Progenitor cell of endocrine pancreas (in vitro differentiated cells): ENCODE measurements at regions not wholly inside any gene's neighbourhood (a gene's known extent, or its start where the extent isn't known, plus 50 kb on each side); places are given as distances from the start of the nearest gene placed in this dataset.

Experiments
- DNase-seq: peaks from one replicate; pipeline ENCODE4 v3.0.0; 2021; ENCODE audit warnings: low spot score; ENCODE audit not compliant: unreplicated experiment
- H3K27ac Mint-ChIP-seq: 2 replicates; pipeline ENCODE4 v1.8.0; 2021; ENCODE audit warnings: mild to moderate bottlenecking, moderate library complexity, mixed read lengths
- H3K27me3 Mint-ChIP-seq: 2 replicates; pipeline ENCODE4 v1.8.0; 2021; ENCODE audit warnings: mixed read lengths
- H3K36me3 Mint-ChIP-seq: 2 replicates; pipeline ENCODE4 v1.8.0; 2022; ENCODE audit warnings: mixed read lengths; ENCODE audit not compliant: insufficient read depth
- H3K4me1 Mint-ChIP-seq: 2 replicates; pipeline ENCODE4 v1.8.0; 2021; ENCODE audit warnings: low read depth, mixed read lengths
- H3K4me3 Mint-ChIP-seq: 2 replicates; pipeline ENCODE4 v1.8.0; 2021; ENCODE audit warnings: low read depth, mild to moderate bottlenecking, moderate library complexity, mixed read lengths
- H3K9me3 Mint-ChIP-seq: 2 replicates; pipeline ENCODE4 v1.8.0; 2021; ENCODE audit warnings: low read depth, mixed read lengths
- TF ChIP-seq, protein P1 (sequence below): fragments of 200-600 bp; sonication (generic); IDR thresholded peaks from one replicate; pipeline ENCODE4 v1.5.0; 2021; ENCODE audit warnings: antibody characterized with exemption, mild to moderate bottlenecking; ENCODE audit not compliant: unreplicated experiment

DNA sequence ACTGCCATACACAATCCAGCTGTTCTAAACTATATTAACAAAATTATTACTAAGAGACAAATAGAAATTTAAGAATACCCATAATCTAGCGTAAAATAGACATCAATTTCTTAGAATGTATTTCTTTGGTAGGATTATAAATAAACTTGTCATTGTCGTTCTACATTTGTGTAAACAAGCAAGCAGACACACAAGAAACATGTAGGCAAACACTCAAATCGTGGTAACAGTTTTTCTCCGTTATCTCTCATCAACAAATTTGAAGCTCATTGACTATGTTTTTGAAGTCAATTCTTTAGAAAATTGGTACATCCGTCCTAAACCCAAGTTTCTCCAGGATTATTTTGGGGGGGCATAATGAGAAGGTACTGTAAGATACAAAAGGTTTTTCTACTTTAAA lies 832.2 kb downstream of the DTWD2 start:
- no peaks in the 10 kb centered on the region for H3K36me3 Mint-ChIP-seq
- H3K4me1 Mint-ChIP-seq: peaks cover 3% of the 10 kb centered on the region
- no peaks in the 10 kb centered on the region for H3K27me3 Mint-ChIP-seq
- DNase-seq: no peak
- no peak overlapping the region for H3K4me3 Mint-ChIP-seq
- no peak overlapping the region for H3K27ac Mint-ChIP-seq
- no peaks in the 10 kb centered on the region for H3K9me3 Mint-ChIP-seq
- TF ChIP-seq, protein P1, sequence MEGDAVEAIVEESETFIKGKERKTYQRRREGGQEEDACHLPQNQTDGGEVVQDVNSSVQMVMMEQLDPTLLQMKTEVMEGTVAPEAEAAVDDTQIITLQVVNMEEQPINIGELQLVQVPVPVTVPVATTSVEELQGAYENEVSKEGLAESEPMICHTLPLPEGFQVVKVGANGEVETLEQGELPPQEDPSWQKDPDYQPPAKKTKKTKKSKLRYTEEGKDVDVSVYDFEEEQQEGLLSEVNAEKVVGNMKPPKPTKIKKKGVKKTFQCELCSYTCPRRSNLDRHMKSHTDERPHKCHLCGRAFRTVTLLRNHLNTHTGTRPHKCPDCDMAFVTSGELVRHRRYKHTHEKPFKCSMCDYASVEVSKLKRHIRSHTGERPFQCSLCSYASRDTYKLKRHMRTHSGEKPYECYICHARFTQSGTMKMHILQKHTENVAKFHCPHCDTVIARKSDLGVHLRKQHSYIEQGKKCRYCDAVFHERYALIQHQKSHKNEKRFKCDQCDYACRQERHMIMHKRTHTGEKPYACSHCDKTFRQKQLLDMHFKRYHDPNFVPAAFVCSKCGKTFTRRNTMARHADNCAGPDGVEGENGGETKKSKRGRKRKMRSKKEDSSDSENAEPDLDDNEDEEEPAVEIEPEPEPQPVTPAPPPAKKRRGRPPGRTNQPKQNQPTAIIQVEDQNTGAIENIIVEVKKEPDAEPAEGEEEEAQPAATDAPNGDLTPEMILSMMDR: no peak

DNA sequence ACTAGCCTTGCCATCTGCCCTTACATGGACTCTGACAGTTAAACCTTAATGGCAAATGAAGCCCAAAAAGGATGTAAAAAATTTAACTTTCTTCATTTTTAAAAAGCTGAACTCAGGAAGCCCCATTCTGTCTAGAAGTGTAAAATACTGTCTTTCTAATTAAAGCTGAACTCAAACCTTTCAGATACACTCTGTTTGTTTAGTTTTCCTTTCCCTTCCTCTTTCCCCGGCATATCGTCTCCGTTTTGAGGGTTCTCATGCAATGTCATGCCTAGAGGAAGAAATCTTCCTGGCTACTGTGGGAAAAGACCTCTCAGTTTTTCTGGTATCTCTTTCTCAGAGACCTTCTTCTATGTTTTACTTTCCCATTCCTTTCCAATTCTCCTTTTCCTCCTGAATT lies 841.5 kb downstream of the DTWD2 start:
- Mint-ChIP-seq H3K27me3 (no peaks in the 10 kb centered on the region), H3K9me3 (peaks cover 3% of the 10 kb centered on the region), H3K4me1 (peaks cover 2% of the 10 kb centered on the region), H3K4me3 (no peak overlapping the region), H3K36me3 (no peaks in the 10 kb centered on the region), H3K27ac (no peak overlapping the region)
- TF ChIP-seq, protein P1: no peak
- no peak for DNase-seq

DNA sequence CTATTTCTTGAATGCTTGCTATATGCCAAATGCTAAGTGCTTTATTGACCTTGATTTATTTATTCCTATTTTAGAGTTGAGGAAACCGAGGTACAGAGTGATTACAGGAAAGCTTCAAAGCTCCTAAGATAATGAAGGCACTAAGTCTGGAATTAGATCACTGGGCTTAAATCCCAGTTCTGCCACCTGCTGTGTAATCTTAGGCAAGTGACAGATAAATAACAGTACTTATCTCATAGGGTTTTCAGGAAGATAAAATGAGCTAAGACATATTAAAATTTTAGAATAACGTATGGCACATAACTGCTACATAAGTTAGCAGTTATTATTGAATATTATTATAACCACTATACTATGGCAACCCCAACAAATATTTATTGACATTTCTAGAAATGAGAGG lies 843.8 kb downstream of the DTWD2 start:
- peaks cover 2% of the 10 kb centered on the region for H3K4me1 Mint-ChIP-seq
- no peak overlapping the region for H3K4me3 Mint-ChIP-seq
- TF ChIP-seq, protein P1: no peak
- no peaks in the 10 kb centered on the region for H3K27me3 Mint-ChIP-seq
- H3K9me3 Mint-ChIP-seq: peaks cover 3% of the 10 kb centered on the region
- no peak for DNase-seq
- H3K36me3 Mint-ChIP-seq: no peaks in the 10 kb centered on the region
- no peak overlapping the region for H3K27ac Mint-ChIP-seq

DNA sequence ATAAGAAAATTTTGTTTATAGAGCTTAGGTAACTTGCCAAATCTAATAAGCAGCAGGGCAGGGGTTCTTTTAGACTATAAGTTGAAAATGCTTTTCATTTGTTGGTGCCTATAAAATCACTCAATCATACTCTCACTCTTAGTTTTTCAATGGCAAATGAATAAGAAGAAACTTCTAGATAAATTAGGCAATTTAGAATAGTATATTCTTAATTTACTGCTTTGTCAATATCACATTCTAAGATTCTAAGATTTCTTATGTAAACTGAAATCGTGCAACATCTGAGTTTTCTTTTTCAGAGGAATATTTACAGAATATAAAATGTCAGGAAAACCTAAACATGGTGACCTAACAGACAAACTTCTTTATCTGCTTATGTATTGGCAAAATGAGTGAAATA lies 849.0 kb downstream of the DTWD2 start:
- H3K4me1 Mint-ChIP-seq: no peaks in the 10 kb centered on the region
- DNase-seq: no peak
- no peak overlapping the region for H3K4me3 Mint-ChIP-seq
- no peaks in the 10 kb centered on the region for H3K27me3 Mint-ChIP-seq
- H3K36me3 Mint-ChIP-seq: no peaks in the 10 kb centered on the region
- H3K9me3 Mint-ChIP-seq: no peaks in the 10 kb centered on the region
- TF ChIP-seq, protein P1: no peak
- no peak overlapping the region for H3K27ac Mint-ChIP-seq

DNA sequence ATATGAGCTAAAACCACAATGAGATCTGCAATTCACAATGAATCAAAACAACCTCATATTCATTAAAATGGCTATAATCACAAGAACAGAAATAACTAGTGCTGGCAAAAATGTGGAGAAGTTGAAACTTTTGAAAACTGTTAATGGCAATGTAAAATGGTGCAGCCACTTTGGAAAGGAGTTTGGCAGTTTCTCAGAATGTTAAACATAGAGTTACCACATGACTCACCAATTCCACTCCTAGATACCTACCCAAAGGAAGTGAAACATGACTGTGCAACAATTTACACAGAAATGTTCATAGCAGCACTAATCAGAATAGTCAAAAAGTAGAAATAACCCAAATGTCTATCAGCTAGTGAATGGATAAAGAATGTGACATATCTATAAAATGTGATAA lies 862.2 kb downstream of the DTWD2 start:
- no peaks in the 10 kb centered on the region for H3K36me3 Mint-ChIP-seq
- TF ChIP-seq, protein P1: no peak
- H3K27ac Mint-ChIP-seq: no peak overlapping the region
- H3K4me1 Mint-ChIP-seq: no peaks in the 10 kb centered on the region
- no peaks in the 10 kb centered on the region for H3K27me3 Mint-ChIP-seq
- no peak overlapping the region for H3K4me3 Mint-ChIP-seq
- H3K9me3 Mint-ChIP-seq: peaks cover 3% of the 10 kb centered on the region
- DNase-seq: no peak
